DMS79 treated with DMSO at 0.1 percent for 48 hours (cell line): ENCODE measurements at regions not wholly inside any gene's neighbourhood (a gene's known extent, or its start where the extent isn't known, plus 50 kb on each side); places are given as distances from the start of the nearest gene placed in this dataset.

Experiments used
- DNase-seq: peaks from one replicate; lab custom pipeline; 2025; lab: John Stamatoyannopoulos, UW

GRCh38 chr2:42957861-42958301, 165.5 kb upstream of the HAAO start:
- DNase-seq: no peak

- no peak for DNase-seq
Observed at GRCh38 chr2:42957109-42957860, 164.9 kb upstream of the HAAO start.

- no peak for DNase-seq
Observed at GRCh38 chr2:42954227-42954962, 162.0 kb upstream of the HAAO start.

GRCh38 chr2:42953216-42953615, 160.8 kb upstream of the HAAO start:
- DNase-seq: peak; percentile 75

GRCh38 chr2:42951263-42951938, 159.0 kb upstream of the HAAO start:
- DNase-seq: no peak

- no peak for DNase-seq
Observed at GRCh38 chr2:42949125-42949524, 156.7 kb upstream of the HAAO start.

- no peak for DNase-seq
Observed at GRCh38 chr2:42947809-42948600, 155.6 kb upstream of the HAAO start.

GRCh38 chr2:42944779-42945415, 152.5 kb upstream of the HAAO start:
- no peak for DNase-seq

- DNase-seq: no peak
Observed at GRCh38 chr2:42942990-42943493, 150.7 kb upstream of the HAAO start.

GRCh38 chr2:42942214-42942989, 150.0 kb upstream of the HAAO start:
- no peak for DNase-seq

GRCh38 chr2:42941633-42942176, 149.3 kb upstream of the HAAO start:
- no peak for DNase-seq

GRCh38 chr2:42939411-42940206, 147.2 kb upstream of the HAAO start:
- DNase-seq: peak; percentile 27

- DNase-seq: no peak
Observed at GRCh38 chr2:42938671-42939370, 146.4 kb upstream of the HAAO start.

- no peak for DNase-seq
Observed at GRCh38 chr2:42937171-42937875, 144.9 kb upstream of the HAAO start.

- peak; percentile 15 for DNase-seq
Observed at GRCh38 chr2:42935692-42936671, 143.6 kb upstream of the HAAO start.

- DNase-seq: no peak
Observed at GRCh38 chr2:42934580-42935186, 142.3 kb upstream of the HAAO start.
